ENCODE measurements at regions not wholly inside any gene's neighbourhood (a gene's known extent, or its start where the extent isn't known, plus 50 kb on each side); places are given as distances from the start of the nearest gene placed in this dataset.

DNA sequence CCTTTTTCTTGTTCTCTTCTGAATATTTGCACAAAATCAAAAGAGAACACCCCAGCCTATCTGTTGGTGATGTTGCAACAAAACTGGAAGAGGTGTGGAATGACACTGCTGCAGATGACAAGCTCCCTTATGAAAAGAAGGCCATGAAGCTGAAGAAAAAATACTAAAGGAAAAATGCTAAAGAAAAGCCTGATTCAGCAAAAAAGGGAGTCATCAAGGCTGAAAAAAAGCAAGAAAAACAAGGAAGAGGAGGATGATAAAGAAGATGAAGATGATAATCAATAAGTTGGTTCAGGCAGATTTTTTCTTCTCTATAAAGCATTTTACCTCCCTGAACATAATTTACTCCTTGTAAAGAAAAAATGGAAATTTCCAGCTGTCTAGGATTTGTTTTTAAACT lies 1538.8 kb downstream of the RPA4 start:
- TF ChIP-seq ZNF282 (CRISPR knock-in tag; IDR thresholded peaks at IDR 0.05) (no peak), EZH2 (IDR thresholded peaks at IDR 0.05; ENCODE audit: borderline replicate concordance, low read depth, low read length) (no peak), KDM4B (IDR thresholded peaks at IDR 0.05; ENCODE audit: borderline replicate concordance in 2 of 2, low read depth in 1 of 2) (no peak)
